Transverse colon (tissue), 3 donors: ENCODE measurements at regions not wholly inside any gene's neighbourhood (a gene's known extent, or its start where the extent isn't known, plus 50 kb on each side); places are given as distances from the start of the nearest gene placed in this dataset.

ENCODE experiments used
- CTCF ChIP-seq, 5 experiments: fragments of 200-600 bp in 3 of 5; fragments of 450-650 bp in 2 of 5; sonication (generic) in 3 of 5; IDR thresholded peaks; 1 replicate in 2 of 5; 2 replicates in 3 of 5; pipeline ENCODE4 v1.5.1; 2016 to 2017; ENCODE audit warnings: antibody characterized with exemption in 5 of 5, inconsistent platforms in 3 of 5, mild to moderate bottlenecking in 2 of 5, moderate library complexity in 1 of 5
- POLR2A ChIP-seq: fragments of 450-650 bp; IDR thresholded peaks from one replicate; pipeline ENCODE4 v1.6.1; 2016; ENCODE audit warnings: antibody characterized with exemption, mild to moderate bottlenecking, moderate library complexity

- TF ChIP-seq CTCF (IDR thresholded peaks at IDR 0.05) (no peak), POLR2A (no peak)
Observed at GRCh38 chr6:131372535-131372934, 200.5 kb upstream of the ARG1 start.
